HEK293 (cell line): ENCODE measurements at regions not wholly inside any gene's neighbourhood (a gene's known extent, or its start where the extent isn't known, plus 50 kb on each side); places are given as distances from the start of the nearest gene placed in this dataset.
A peak's percentile ranks its signal among the peaks of the same experiment; 100 is the strongest.

Experiments used
- CTCF ChIA-PET: fragments of 350-600 bp; formaldehyde crosslinking; extraction: SDS; loops from one replicate; lab custom pipeline; 2021; ENCODE audit warnings: antibody characterized with exemption; lab: Yijun Ruan, JAX
- POLR2A ChIA-PET: fragments of 300-600 bp; formaldehyde crosslinking; extraction: SDS; loops from one replicate; lab custom pipeline; 2020; ENCODE audit warnings: antibody characterized with exemption, inconsistent platforms; lab: Yijun Ruan, JAX
- H3K27ac ChIP-seq: fragments of 200-500 bp; sonication (Bioruptor generic); 2 replicates; pipeline ENCODE4 v1.5.1; 2014; ENCODE audit warnings: low read depth, low read length, control low read depth, inconsistent platforms; ENCODE audit errors: extremely low read depth
- H3K36me3 ChIP-seq, 2 experiments: fragments of 200-500 bp in 1 of 2; sonication (Bioruptor generic) in 1 of 2; 1 replicate in 1 of 2; 2 replicates in 1 of 2; pipeline ENCODE4 v1.5.1; 2014 to 2017; ENCODE audit warnings: inconsistent platforms in 2 of 2, low read length in 2 of 2; ENCODE audit not compliant: control insufficient read depth in 2 of 2, insufficient read depth in 1 of 2
- H3K4me1 ChIP-seq: fragments of 200-500 bp; sonication (Bioruptor generic); 2 replicates; pipeline ENCODE4 v1.5.1; 2014; ENCODE audit warnings: mild to moderate bottlenecking, low read length, inconsistent platforms; ENCODE audit not compliant: control insufficient read depth, insufficient read depth
- H3K4me3 ChIP-seq: 2 replicates; pipeline ENCODE4 v1.5.1; 2011; ENCODE audit warnings: low read depth, mild to moderate bottlenecking, control low read depth, low read length, moderate library complexity
- H3K9me3 ChIP-seq: fragments of 200-500 bp; sonication (Bioruptor generic); 2 replicates; pipeline ENCODE4 v1.5.1; 2014; ENCODE audit warnings: low read depth, low read length, inconsistent platforms; ENCODE audit not compliant: control insufficient read depth, insufficient read depth
- GLI4 ChIP-seq: fragments of 450-650 bp; formaldehyde crosslinking; IDR thresholded peaks from 2 replicates; pipeline ENCODE4 v1.5.1; 2016; ENCODE audit warnings: missing biosample characterization, missing genetic modification characterization
- HIC1 ChIP-seq: fragments of 450-650 bp; formaldehyde crosslinking; IDR thresholded peaks from 2 replicates; pipeline ENCODE4 v1.5.1; 2016; ENCODE audit warnings: missing biosample characterization, missing genetic modification characterization
- HOXA7 ChIP-seq: sonication (generic); formaldehyde crosslinking; IDR thresholded peaks from 2 replicates; pipeline ENCODE4 v1.8.1; 2022; ENCODE audit warnings: missing genetic modification reagents, borderline replicate concordance
- KLF7 ChIP-seq: fragments of 450-650 bp; formaldehyde crosslinking; IDR thresholded peaks from 2 replicates; pipeline ENCODE4 v1.5.1; 2016; ENCODE audit warnings: missing biosample characterization, missing genetic modification characterization, borderline replicate concordance
- KLF8 ChIP-seq: fragments of 450-650 bp; formaldehyde crosslinking; IDR thresholded peaks from 2 replicates; pipeline ENCODE4 v1.5.1; 2016; ENCODE audit warnings: missing biosample characterization, missing genetic modification characterization
- KLF9 ChIP-seq: fragments of 450-650 bp; formaldehyde crosslinking; IDR thresholded peaks from 2 replicates; pipeline ENCODE4 v1.5.1; 2016; ENCODE audit warnings: missing biosample characterization, missing genetic modification characterization, low read depth
- MEIS1 ChIP-seq: sonication (generic); formaldehyde crosslinking; IDR thresholded peaks from 2 replicates; pipeline ENCODE4 v1.8.1; 2022; ENCODE audit warnings: missing genetic modification reagents, mild to moderate bottlenecking, borderline replicate concordance
- PRDM1 ChIP-seq: fragments of 450-650 bp; formaldehyde crosslinking; IDR thresholded peaks from 2 replicates; pipeline ENCODE4; 2016; ENCODE audit warnings: missing biosample characterization, missing genetic modification characterization
- SCRT1 ChIP-seq: fragments of 450-650 bp; formaldehyde crosslinking; IDR thresholded peaks from 2 replicates; pipeline ENCODE4 v1.5.1; 2016; ENCODE audit warnings: missing biosample characterization, missing genetic modification characterization, borderline replicate concordance
- SCRT2 ChIP-seq: fragments of 450-650 bp; formaldehyde crosslinking; IDR thresholded peaks from 2 replicates; pipeline ENCODE4 v1.5.1; 2016; ENCODE audit warnings: missing biosample characterization, missing genetic modification characterization
- SP2 ChIP-seq: fragments of 450-650 bp; formaldehyde crosslinking; IDR thresholded peaks from 2 replicates; pipeline ENCODE4 v1.5.1; 2016; ENCODE audit warnings: missing biosample characterization, missing genetic modification characterization
- SP3 ChIP-seq: fragments of 450-650 bp; formaldehyde crosslinking; IDR thresholded peaks from 2 replicates; pipeline ENCODE4 v1.5.1; 2016; ENCODE audit warnings: missing biosample characterization, missing genetic modification characterization
- ZFP37 ChIP-seq: fragments of 450-650 bp; formaldehyde crosslinking; IDR thresholded peaks from 2 replicates; pipeline ENCODE4 v1.5.1; 2016; ENCODE audit warnings: missing biosample characterization, missing genetic modification characterization
- ZNF114 ChIP-seq: fragments of 450-650 bp; formaldehyde crosslinking; IDR thresholded peaks from 2 replicates; pipeline ENCODE4 v1.5.0; 2017; ENCODE audit warnings: missing biosample characterization, missing genetic modification characterization
- ZNF138 ChIP-seq: fragments of 450-650 bp; formaldehyde crosslinking; IDR thresholded peaks from 2 replicates; pipeline ENCODE4 v1.5.1; 2016; ENCODE audit warnings: missing biosample characterization, missing genetic modification characterization, borderline replicate concordance
- ZNF239 ChIP-seq: fragments of 450-650 bp; formaldehyde crosslinking; IDR thresholded peaks from 2 replicates; pipeline ENCODE4 v1.5.1; 2016; ENCODE audit warnings: missing biosample characterization, missing genetic modification characterization
- ZNF311 ChIP-seq: fragments of 450-650 bp; formaldehyde crosslinking; IDR thresholded peaks from 2 replicates; pipeline ENCODE4 v1.5.1; 2017; ENCODE audit warnings: missing biosample characterization, missing genetic modification characterization, borderline replicate concordance
- ZNF488 ChIP-seq: fragments of 450-650 bp; formaldehyde crosslinking; IDR thresholded peaks from 2 replicates; pipeline ENCODE4 v1.5.1; 2016; ENCODE audit warnings: missing biosample characterization, missing genetic modification characterization
- ZNF626 ChIP-seq: fragments of 450-650 bp; sonication (Bioruptor Pico); formaldehyde crosslinking; IDR thresholded peaks from 2 replicates; pipeline ENCODE4 v1.5.1; 2018; ENCODE audit warnings: missing biosample characterization, missing genetic modification characterization, inconsistent platforms
- ZNF639 ChIP-seq: fragments of 450-650 bp; formaldehyde crosslinking; IDR thresholded peaks from 2 replicates; pipeline ENCODE4 v1.5.1; 2016; ENCODE audit warnings: missing biosample characterization, missing genetic modification characterization
- ZNF776 ChIP-seq: fragments of 450-650 bp; formaldehyde crosslinking; IDR thresholded peaks from 2 replicates; pipeline ENCODE4 v1.5.0; 2017; ENCODE audit warnings: missing biosample characterization, missing genetic modification characterization, borderline replicate concordance

- no peak overlapping the region for H3K27ac ChIP-seq
- CTCF ChIA-PET: interaction anchor here (0.6 kb wide), 1 partner anchor 821 kb away, joined by 5 read pairs; no protein-coding TSS in a partner anchor
- TF ChIP-seq ZNF776 (tag by site-specific recombination) (no peak), HOXA7 (no peak), ZNF239 (tag by site-specific recombination) (no peak), SCRT1 (tag by site-specific recombination) (no peak), KLF7 (tag by site-specific recombination) (no peak), ZNF639 (tag by site-specific recombination) (no peak), SP3 (no peak), ZNF626 (tag by site-specific recombination) (no peak), HIC1 (tag by site-specific recombination) (no peak), SP2 (tag by site-specific recombination) (no peak)
- TF ChIP-seq, all 188 proteins: peak for 0
- no peaks in the 10 kb centered on the region for H3K4me1 ChIP-seq
- POLR2A ChIA-PET: no interaction called here
- H3K9me3 ChIP-seq: no peaks in the 10 kb centered on the region
- no peak overlapping the region for H3K4me3 ChIP-seq
- no peaks in the 10 kb centered on the region for H3K36me3 ChIP-seq
Observed at GRCh38 chr1:30325085-30325935, 398.1 kb downstream of the MATN1 start.

GRCh38 chr1:30324251-30325084 lies 398.9 kb downstream of the MATN1 start:
- CTCF ChIA-PET: interaction anchor here (0.8 kb wide), 1 partner anchor 20 kb away, joined by 3 read pairs; no protein-coding TSS in a partner anchor
- H3K4me1 ChIP-seq: no peaks in the 10 kb centered on the region
- POLR2A ChIA-PET: no interaction called here
- TF ChIP-seq SCRT2 (tag by site-specific recombination): 0 out of 2 replicates have a peak, but pooled peaks have one; percentile 22
- no peak for TF ChIP-seq GLI4 (tag by site-specific recombination)
- H3K9me3 ChIP-seq: no peaks in the 10 kb centered on the region
- H3K36me3 ChIP-seq: no peaks in the 10 kb centered on the region
- H3K27ac ChIP-seq: no peak overlapping the region
- no peak overlapping the region for H3K4me3 ChIP-seq

- no peak for TF ChIP-seq KLF9 (tag by site-specific recombination)
- TF ChIP-seq ZNF488 (tag by site-specific recombination): no peak
- TF ChIP-seq HOXA7: no peak
- no peak for TF ChIP-seq PRDM1 (tag by site-specific recombination)
- TF ChIP-seq ZNF311 (tag by site-specific recombination): no peak
- TF ChIP-seq ZNF639 (tag by site-specific recombination): no peak
- no peak for TF ChIP-seq ZNF138 (tag by site-specific recombination)
- no peak for TF ChIP-seq SCRT1 (tag by site-specific recombination)
- TF ChIP-seq ZFP37 (tag by site-specific recombination): no peak
- no peak for TF ChIP-seq ZNF114 (tag by site-specific recombination)
- TF ChIP-seq MEIS1 (CRISPR knock-in tag): no peak
- TF ChIP-seq KLF8 (tag by site-specific recombination): no peak
- POLR2A ChIA-PET: no interaction called here
- CTCF ChIA-PET: interaction anchor here (0.8 kb wide), 1 partner anchor 21 kb away, joined by 3 read pairs; no protein-coding TSS in a partner anchor
Observed at GRCh38 chr1:30323841-30324240, 399.5 kb downstream of the MATN1 start.

More at GRCh38 chr1:30323841-30324240, 399.5 kb downstream of the MATN1 start:
- Histone ChIP-seq H3K36me3 (no peaks in the 10 kb centered on the region), H3K27ac (no peak overlapping the region), H3K4me1 (no peaks in the 10 kb centered on the region), H3K4me3 (no peak overlapping the region), H3K9me3 (no peaks in the 10 kb centered on the region)
